H1 (cell line): ENCODE measurements at regions not wholly inside any gene's neighbourhood (a gene's known extent, or its start where the extent isn't known, plus 50 kb on each side); places are given as distances from the start of the nearest gene placed in this dataset.

Experiments used
- CTCF ChIA-PET: fragments of 300-600 bp; sonication (Branson Sonifier 250); formaldehyde crosslinking; loops from one replicate; lab custom pipeline; 2021; ENCODE audit not compliant: partially characterized antibody; lab: Charles Lee
- POLR2A ChIA-PET: fragments of 300-600 bp; sonication (Branson Sonifier 250); formaldehyde crosslinking; loops from one replicate; lab custom pipeline; 2021; ENCODE audit warnings: inconsistent platforms; ENCODE audit not compliant: partially characterized antibody; lab: Charles Lee
- DNase-seq, 2 experiments: peaks; one replicate each; pipeline versions ENCODE4 v3.0.0 to v3.0.0-alpha.2; 2010 to 2022; ENCODE audit warnings: low spot score in 2 of 2, low read depth in 1 of 2, mixed read lengths in 1 of 2
- FAIRE-seq: peaks from 2 replicates; lab custom pipeline; 2011; peaks lifted over from hg19 to GRCh38; lab: Jason Lieb, UNC
- H2AFZ ChIP-seq: 2 replicates; pipeline ENCODE4 v1.8.1; 2012; ENCODE audit warnings: low read length, inconsistent platforms
- H2AK5ac ChIP-seq: 2 replicates; pipeline ENCODE4 v1.6.1; 2013; ENCODE audit warnings: low read depth, low read length
- H2BK120ac ChIP-seq: replicated peaks from 2 replicates; pipeline ENCODE3; 2013; ENCODE audit warnings: low read depth, low read length, inconsistent platforms
- H2BK12ac ChIP-seq: 2 replicates; pipeline ENCODE4 v1.6.1; 2013; ENCODE audit warnings: low read depth, low read length
- H2BK15ac ChIP-seq: 2 replicates; pipeline ENCODE4 v1.6.1; 2013; ENCODE audit warnings: low read length
- H2BK20ac ChIP-seq: 2 replicates; pipeline ENCODE4 v1.6.1; 2013; ENCODE audit warnings: low read length
- H2BK5ac ChIP-seq: 2 replicates; pipeline ENCODE4 v1.6.1; 2013; ENCODE audit warnings: low read depth, low read length
- H3K14ac ChIP-seq: 2 replicates; pipeline ENCODE4 v1.6.1; 2013; ENCODE audit warnings: inconsistent platforms; ENCODE audit not compliant: insufficient read length
- H3K18ac ChIP-seq: 2 replicates; pipeline ENCODE4 v1.6.1; 2013; ENCODE audit warnings: low read length; ENCODE audit errors: extremely low read depth
- H3K23ac ChIP-seq: 2 replicates; pipeline ENCODE4 v1.6.1; 2013; ENCODE audit warnings: inconsistent platforms; ENCODE audit not compliant: insufficient read length
- H3K23me2 ChIP-seq: 2 replicates; pipeline ENCODE4 v1.6.1; 2013; ENCODE audit warnings: low read depth, low read length
- H3K27ac ChIP-seq: 2 replicates; pipeline ENCODE4 v1.6.1; 2011; ENCODE audit warnings: low read depth, low read length, inconsistent platforms
- H3K27me3 ChIP-seq, 4 experiments: replicated peaks in 1 of 4; 1 replicate in 1 of 4; 2 replicates in 3 of 4; pipeline versions ENCODE4 v1.6.1 to v1.8.1; 2011 to 2013; ENCODE audit warnings: low read length in 3 of 4, mild to moderate bottlenecking in 3 of 4, inconsistent platforms in 2 of 4, mixed read lengths in 2 of 4, moderate library complexity in 1 of 4; ENCODE audit not compliant: control insufficient read depth in 3 of 4, insufficient read depth in 3 of 4; ENCODE audit errors: extremely low read depth in 1 of 4
- H3K36me3 ChIP-seq, 4 experiments: 2 replicates each; pipeline versions ENCODE4 v1.6.1 to v1.8.1; 2011 to 2013; ENCODE audit warnings: mild to moderate bottlenecking in 4 of 4, low read length in 3 of 4, moderate library complexity in 2 of 4, control low read depth in 1 of 4, inconsistent platforms in 1 of 4; ENCODE audit not compliant: insufficient read depth in 4 of 4, control insufficient read depth in 2 of 4
- H3K4ac ChIP-seq: replicated peaks from 2 replicates; pipeline ENCODE3; 2013; ENCODE audit warnings: low read length, low read depth, mixed read lengths, inconsistent platforms; ENCODE audit not compliant: insufficient read length
- H3K4me1 ChIP-seq, 4 experiments: replicated peaks in 1 of 4; 1 replicate in 1 of 4; 2 replicates in 3 of 4; pipeline versions ENCODE4 v1.6.1 to v1.8.1; 2011 to 2013; ENCODE audit warnings: low read length in 3 of 4, inconsistent platforms in 2 of 4, mixed read lengths in 1 of 4; ENCODE audit not compliant: insufficient read depth in 4 of 4, control insufficient read depth in 3 of 4
- H3K4me2 ChIP-seq, 2 experiments: 2 replicates each; pipeline versions ENCODE4 v1.6.1 to v1.8.1; 2011 to 2013; ENCODE audit warnings: low read depth in 2 of 2, low read length in 2 of 2, control low read depth in 1 of 2, inconsistent platforms in 1 of 2, mild to moderate bottlenecking in 1 of 2; ENCODE audit not compliant: insufficient read depth in 1 of 2
- H3K4me3 ChIP-seq, 4 experiments: fragments of 200-600, 300-600 bp in 1 of 4; sonication (generic), shearing (Covaris generic), sonication (Bioruptor Twin) in 1 of 4; 2 replicates each; pipeline versions ENCODE4 v1.5.1 to v1.8.1; 2011 to 2016; ENCODE audit warnings: low read length in 4 of 4, low read depth in 3 of 4, control low read depth in 2 of 4, inconsistent platforms in 2 of 4, mild to moderate bottlenecking in 2 of 4, mixed read lengths in 1 of 4, moderate library complexity in 1 of 4; ENCODE audit not compliant: insufficient read depth in 2 of 4; ENCODE audit errors: extremely low read depth in 1 of 4
- H3K56ac ChIP-seq: replicated peaks from 2 replicates; pipeline ENCODE3; 2013; ENCODE audit warnings: low read depth, mild to moderate bottlenecking, mixed read lengths, low read length, inconsistent platforms; ENCODE audit not compliant: insufficient read length
- H3K79me1 ChIP-seq: 2 replicates; pipeline ENCODE4 v1.6.1; 2013; ENCODE audit warnings: low read depth, low read length, control low read depth
- H3K79me2 ChIP-seq, 2 experiments: 2 replicates each; pipeline versions ENCODE4 v1.6.1 to v1.8.1; 2012 to 2013; ENCODE audit warnings: low read length in 2 of 2, mild to moderate bottlenecking in 2 of 2, inconsistent platforms in 1 of 2; ENCODE audit not compliant: insufficient read depth in 2 of 2, control insufficient read depth in 1 of 2
- H3K9ac ChIP-seq, 4 experiments: replicated peaks in 1 of 4; 1 replicate in 1 of 4; 2 replicates in 3 of 4; pipeline versions ENCODE4 v1.6.1 to v1.8.1; 2011 to 2013; ENCODE audit warnings: low read depth in 3 of 4, low read length in 3 of 4, control low read depth in 2 of 4, mild to moderate bottlenecking in 2 of 4, moderate library complexity in 2 of 4, inconsistent platforms in 1 of 4; ENCODE audit errors: extremely low read depth in 1 of 4
- H3K9me3 ChIP-seq, 2 experiments: 2 replicates each; pipeline versions ENCODE4 v1.6.1 to v1.8.1; 2012 to 2013; ENCODE audit warnings: mild to moderate bottlenecking in 2 of 2, moderate library complexity in 2 of 2, control low read depth in 1 of 2, inconsistent platforms in 1 of 2, low read depth in 1 of 2, low read length in 1 of 2, mixed read lengths in 1 of 2; ENCODE audit not compliant: insufficient read depth in 2 of 2
- H4K20me1 ChIP-seq, 2 experiments: replicated peaks in 1 of 2; 2 replicates each; pipeline versions ENCODE3 to v1.8.1; 2011 to 2013; ENCODE audit warnings: inconsistent platforms in 2 of 2, low read length in 2 of 2, mild to moderate bottlenecking in 1 of 2; ENCODE audit not compliant: insufficient read depth in 2 of 2, control insufficient read depth in 1 of 2
- H4K5ac ChIP-seq: 2 replicates; pipeline ENCODE4 v1.6.1; 2013; ENCODE audit warnings: low read length, low read depth, mixed read lengths, inconsistent platforms; ENCODE audit not compliant: insufficient read length
- H4K8ac ChIP-seq: 2 replicates; pipeline ENCODE4 v1.8.0; 2013; ENCODE audit warnings: mild to moderate bottlenecking, moderate library complexity, low read length, inconsistent platforms; ENCODE audit not compliant: insufficient read depth; ENCODE audit errors: extremely low read depth
- H4K91ac ChIP-seq: replicated peaks from 2 replicates; pipeline ENCODE3; 2013; ENCODE audit warnings: low read length, mixed read lengths, inconsistent platforms; ENCODE audit not compliant: insufficient read length
- ASH2L ChIP-seq: fragments of 200-600, 300-600 bp; sonication (generic); IDR thresholded peaks from one replicate; pipeline ENCODE4 v1.7.1; 2017; ENCODE audit warnings: low read length
- CBX5 ChIP-seq: fragments of 300-800, 300-1000 bp; sonication (generic); IDR thresholded peaks from 2 replicates; pipeline ENCODE4 v1.7.1; 2016; ENCODE audit warnings: antibody characterized with exemption, low read length, low read depth
- CBX8 ChIP-seq: fragments of 300-800, 300-1000 bp; sonication (generic); IDR thresholded peaks from 2 replicates; pipeline ENCODE4 v1.7.1; 2016; ENCODE audit warnings: low read depth, low read length, borderline replicate concordance
- CHD1 ChIP-seq: IDR thresholded peaks from 2 replicates; pipeline ENCODE4 v1.6.1; 2012; ENCODE audit warnings: low read depth, low read length, improper control_type of control experiment
- CREB1 ChIP-seq: IDR thresholded peaks from 2 replicates; pipeline ENCODE4 v1.6.1; 2012; ENCODE audit warnings: inconsistent platforms
- KDM1A ChIP-seq: fragments of 200-600, 300-600 bp; sonication (generic); IDR thresholded peaks from 2 replicates; pipeline ENCODE4 v1.7.1; 2016; ENCODE audit warnings: mild to moderate bottlenecking, low read length, borderline replicate concordance
- MAFK ChIP-seq: IDR thresholded peaks from 2 replicates; pipeline ENCODE4 v1.6.1; 2012; ENCODE audit warnings: low read depth, mild to moderate bottlenecking, improper control_type of control experiment, low read length
- PHF8 ChIP-seq: fragments of 200-600 bp; sonication (generic); conservative IDR thresholded peaks from 2 replicates; pipeline ENCODE4 v1.7.1; 2012; ENCODE audit warnings: low read depth, mild to moderate bottlenecking, inconsistent platforms, low read length, moderate library complexity
- POLR2AphosphoS5 ChIP-seq: IDR thresholded peaks from 2 replicates; pipeline ENCODE4 v1.6.1; 2011; ENCODE audit warnings: low read depth, low read length
- POU5F1 ChIP-seq: IDR thresholded peaks from 2 replicates; pipeline ENCODE4 v1.6.1; 2011; ENCODE audit warnings: low read depth, mild to moderate bottlenecking, low read length, moderate library complexity
- RBBP5 ChIP-seq: IDR thresholded peaks from 2 replicates; pipeline ENCODE4 v1.7.1; 2012; ENCODE audit warnings: low read depth, mild to moderate bottlenecking, inconsistent platforms, low read length, moderate library complexity, borderline replicate concordance
- RFX5 ChIP-seq: IDR thresholded peaks from 2 replicates; pipeline ENCODE4 v1.6.1; 2011; ENCODE audit warnings: low read depth, low read length, improper control_type of control experiment, borderline replicate concordance
- SIRT6 ChIP-seq: IDR thresholded peaks from one replicate; pipeline ENCODE4 v1.7.1; 2012; ENCODE audit warnings: low read length, inconsistent platforms
- SP4 ChIP-seq: IDR thresholded peaks from 2 replicates; pipeline ENCODE4 v1.6.1; 2012; ENCODE audit warnings: low read length, inconsistent platforms
- TAF7 ChIP-seq: optimal IDR thresholded peaks from 2 replicates; pipeline ENCODE3; 2011; ENCODE audit warnings: low read depth, mild to moderate bottlenecking, inconsistent platforms, low read length, moderate library complexity, borderline replicate concordance
- TBP ChIP-seq: IDR thresholded peaks from 2 replicates; pipeline ENCODE4 v1.6.1; 2011; ENCODE audit warnings: low read depth, low read length, improper control_type of control experiment
- WGBS, 2 experiments: shearing (Covaris generic) in 1 of 2; methylation state at CpG; one replicate each; pipeline versions ENCODE4 v1.1.6 to v1.1.7; 2013 to 2015; ENCODE audit warnings: low lambda C conversion rate in 2 of 2, mixed read lengths in 2 of 2, inconsistent platforms in 1 of 2, low coverage in 1 of 2, missing lambda C conversion rate in 1 of 2; ENCODE audit not compliant: insufficient replicate concordance in 2 of 2, insufficient coverage in 1 of 2, insufficient read length in 1 of 2; ENCODE audit errors: extremely low coverage in 1 of 2, missing lambda C conversion rate in 1 of 2; 5-methylcytosine and 5-hydroxymethylcytosine counted together

- H2BK5ac ChIP-seq, result no peak overlapping the region
- FAIRE-seq (no peak), DNase-seq (no peak)
- H2AFZ ChIP-seq, result no peak overlapping the region
- TF ChIP-seq KDM1A (no peak), CHD1 (no peak), PHF8 (no peak), SIRT6 (no peak), TAF7 (no peak), RBBP5 (no peak), CBX8 (no peak), CREB1 (no peak), POU5F1 (no peak), CBX5 (no peak), RFX5 (no peak), ASH2L (no peak), POLR2AphosphoS5 (no peak), MAFK (no peak), SP4 (no peak), TBP (no peak)
- no peak overlapping the region for H2BK12ac ChIP-seq
- H4K5ac ChIP-seq, result no peak overlapping the region
- H3K9me3 ChIP-seq, result no peaks in the 10 kb centered on the region; a peak in 1 of 4 replicates
- no peaks in the 10 kb centered on the region for H3K27me3 ChIP-seq
- no peak overlapping the region for H3K4ac ChIP-seq
- ChIA-PET CTCF (interaction anchor here (0.7 kb wide), 1 partner anchor 14 kb away, joined by 3 read pairs; no protein-coding TSS in a partner anchor), POLR2A (interaction anchor here (0.6 kb wide), 1 partner anchor 1067 kb away, joined by 3 read pairs; no protein-coding TSS in a partner anchor)
- WGBS, 2 experiments, result 100% methylated on average over 1 of the region's 1 CpG; no CpG with 5 or more reads in 1 of the 2 experiments
- no peak overlapping the region for H3K4me3 ChIP-seq
- H3K4me1 ChIP-seq, result no peaks in the 10 kb centered on the region; a peak in 1 of 7 replicates
- no peaks in the 10 kb centered on the region for H3K36me3 ChIP-seq
- no peak overlapping the region for H3K18ac ChIP-seq
- H3K14ac ChIP-seq, result no peak overlapping the region
- H2BK15ac ChIP-seq, result no peak overlapping the region
- no peak overlapping the region for H4K91ac ChIP-seq
- H3K23ac ChIP-seq, result no peak overlapping the region
- no peaks in the 10 kb centered on the region for H3K23me2 ChIP-seq
- no peaks in the 10 kb centered on the region for H3K79me1 ChIP-seq
- H3K9ac ChIP-seq, result no peak overlapping the region
- H2BK120ac ChIP-seq, result no peak overlapping the region
- H3K27ac ChIP-seq, result no peak overlapping the region
- H4K20me1 ChIP-seq, result no peaks in the 10 kb centered on the region
- H4K8ac ChIP-seq, result no peak overlapping the region
- H2AK5ac ChIP-seq, result no peak overlapping the region
- no peaks in the 10 kb centered on the region for H3K79me2 ChIP-seq
- H3K56ac ChIP-seq, result no peak overlapping the region
- no peak overlapping the region for H2BK20ac ChIP-seq
- H3K4me2 ChIP-seq, result no peak overlapping the region
Observed at GRCh38 chr6:77092971-77093370, 370.3 kb downstream of the HTR1B start.
